ENCODE measurements at regions not wholly inside any gene's neighbourhood (a gene's known extent, or its start where the extent isn't known, plus 50 kb on each side); places are given as distances from the start of the nearest gene placed in this dataset.

DNA sequence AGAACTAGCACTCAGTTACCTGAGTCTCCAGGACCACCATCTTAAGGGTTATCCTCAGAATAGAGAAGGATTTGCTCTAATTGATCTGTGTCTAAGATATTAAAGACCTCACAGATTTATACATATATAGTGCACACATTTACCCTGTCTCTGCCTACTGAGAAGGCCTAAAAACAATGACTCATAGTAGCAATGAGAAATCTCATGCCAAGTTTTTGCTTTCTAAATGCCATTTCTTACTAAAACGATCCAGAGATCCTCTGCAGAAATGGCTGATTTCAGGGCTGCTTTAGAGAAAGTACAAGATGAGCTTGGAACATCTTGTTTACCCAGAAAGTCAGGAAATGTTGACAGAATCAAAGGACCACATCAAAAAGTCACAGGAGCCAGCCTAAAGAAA is 79.1 kb upstream of the INPP4B start:
- TF ChIP-seq, protein P1, sequence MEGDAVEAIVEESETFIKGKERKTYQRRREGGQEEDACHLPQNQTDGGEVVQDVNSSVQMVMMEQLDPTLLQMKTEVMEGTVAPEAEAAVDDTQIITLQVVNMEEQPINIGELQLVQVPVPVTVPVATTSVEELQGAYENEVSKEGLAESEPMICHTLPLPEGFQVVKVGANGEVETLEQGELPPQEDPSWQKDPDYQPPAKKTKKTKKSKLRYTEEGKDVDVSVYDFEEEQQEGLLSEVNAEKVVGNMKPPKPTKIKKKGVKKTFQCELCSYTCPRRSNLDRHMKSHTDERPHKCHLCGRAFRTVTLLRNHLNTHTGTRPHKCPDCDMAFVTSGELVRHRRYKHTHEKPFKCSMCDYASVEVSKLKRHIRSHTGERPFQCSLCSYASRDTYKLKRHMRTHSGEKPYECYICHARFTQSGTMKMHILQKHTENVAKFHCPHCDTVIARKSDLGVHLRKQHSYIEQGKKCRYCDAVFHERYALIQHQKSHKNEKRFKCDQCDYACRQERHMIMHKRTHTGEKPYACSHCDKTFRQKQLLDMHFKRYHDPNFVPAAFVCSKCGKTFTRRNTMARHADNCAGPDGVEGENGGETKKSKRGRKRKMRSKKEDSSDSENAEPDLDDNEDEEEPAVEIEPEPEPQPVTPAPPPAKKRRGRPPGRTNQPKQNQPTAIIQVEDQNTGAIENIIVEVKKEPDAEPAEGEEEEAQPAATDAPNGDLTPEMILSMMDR (IDR thresholded peaks at IDR 0.05) = no peak
- TF ChIP-seq ZFX (IDR thresholded peaks at IDR 0.05; ENCODE audit: borderline replicate concordance) = no peak

Measured in 22Rv1 (cell line).